GM12864 (cell line): ENCODE measurements at regions not wholly inside any gene's neighbourhood (a gene's known extent, or its start where the extent isn't known, plus 50 kb on each side); places are given as distances from the start of the nearest gene placed in this dataset.

Experiments used
- DNase-seq: peaks from one replicate; pipeline ENCODE4 v3.0.0-alpha.2; 2011; ENCODE audit warnings: low read depth
- H3K4me3 ChIP-seq: 2 replicates; pipeline ENCODE4 v1.5.1; 2011; ENCODE audit warnings: mild to moderate bottlenecking, low read depth, low read length, control low read depth
- CTCF ChIP-seq: IDR thresholded peaks from 2 replicates; pipeline ENCODE4 v1.5.1; 2011; ENCODE audit warnings: low read depth, mild to moderate bottlenecking, moderate library complexity, low read length, control low read depth, inconsistent platforms; ENCODE audit errors: missing control alignments

- no peak for TF ChIP-seq CTCF
- DNase-seq, result no peak
- H3K4me3 ChIP-seq, result no peak overlapping the region
These were observed 655.5 kb upstream of the KLHL29 start for GRCh38 chr2:22729466-22729865.

DNA sequence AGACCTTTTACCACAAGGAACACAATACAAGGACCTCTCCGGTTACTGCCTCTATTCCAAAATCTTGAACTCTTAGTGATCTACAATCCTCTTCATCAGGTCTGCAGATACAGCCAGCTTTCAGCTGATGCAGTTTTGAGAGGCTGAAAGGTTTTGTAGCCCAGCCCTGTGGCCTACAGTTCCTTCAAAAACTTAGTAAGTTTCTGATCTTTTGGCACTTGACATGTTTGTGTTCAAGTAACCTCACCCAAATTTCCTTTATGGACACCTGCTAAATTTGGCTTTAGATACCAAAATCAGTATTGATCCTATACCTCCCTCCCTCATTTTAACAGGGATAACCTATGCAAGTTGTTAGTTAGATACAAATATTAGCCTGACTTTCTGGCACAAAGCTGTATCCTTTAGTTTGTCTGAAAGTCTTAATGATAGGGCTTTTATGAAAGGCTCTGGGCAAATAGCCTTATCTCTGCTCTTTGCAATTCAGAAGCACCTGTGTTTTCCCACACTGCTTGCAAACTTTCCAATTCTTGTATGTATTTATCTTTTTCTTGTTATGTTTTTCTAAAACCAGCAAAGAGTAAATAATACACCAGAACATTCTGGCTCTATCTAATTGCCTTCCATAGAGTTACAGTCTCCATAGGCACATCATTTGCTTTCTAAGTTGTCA, 650.5 kb upstream of the KLHL29 start:
- no peak for TF ChIP-seq CTCF
- H3K4me3 ChIP-seq, result no peak overlapping the region
- DNase-seq, result no peak

GRCh38 chr2:22737144-22737543, 647.8 kb upstream of the KLHL29 start:
- DNase-seq, result no peak

DNA sequence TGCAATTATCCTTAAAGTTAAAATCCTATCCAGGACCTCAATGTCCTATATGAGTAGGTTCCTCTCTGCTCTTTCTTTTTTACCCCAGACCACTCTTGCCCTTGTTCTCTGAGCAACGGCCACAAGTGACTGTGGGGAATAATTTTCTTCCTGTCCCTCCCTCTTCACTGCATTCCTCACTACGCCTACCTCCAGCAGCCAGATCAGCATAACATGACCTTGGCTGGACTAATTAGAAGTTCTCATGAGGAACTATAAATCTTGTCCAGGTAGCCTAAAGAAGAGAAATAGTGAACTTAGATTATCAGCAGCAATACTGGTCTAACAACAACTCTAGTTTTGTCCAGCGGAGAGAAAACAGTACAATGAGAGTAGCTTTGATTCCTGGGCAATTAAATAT, 643.8 kb upstream of the KLHL29 start:
- DNase-seq, result no peak
- no peak overlapping the region for H3K4me3 ChIP-seq
- no peak for TF ChIP-seq CTCF

More at GRCh38 chr2:22737144-22737543, 647.8 kb upstream of the KLHL29 start:
- H3K4me3 ChIP-seq, result no peak overlapping the region
- no peak for TF ChIP-seq CTCF

- TF ChIP-seq CTCF, result no peak
- no peak for DNase-seq
- H3K4me3 ChIP-seq, result no peak overlapping the region
These were observed 636.1 kb upstream of the KLHL29 start for GRCh38 chr2:22748909-22749308.

GRCh38 chr2:22753476-22753875, 631.5 kb upstream of the KLHL29 start:
- TF ChIP-seq CTCF, result no peak
- H3K4me3 ChIP-seq, result no peak overlapping the region
- DNase-seq, result no peak
